ENCODE measurements at regions not wholly inside any gene's neighbourhood (a gene's known extent, or its start where the extent isn't known, plus 50 kb on each side); places are given as distances from the start of the nearest gene placed in this dataset.

GRCh38 chr20:58054780-58055373 is 173.6 kb downstream of the ANKRD60 start:
- H3K9me3 ChIP-seq (ENCODE audit: insufficient read depth, low read length): peaks cover 10% of the 10 kb centered on the region; the same call in 1 of the 2 replicates
- H4K20me1 ChIP-seq (ENCODE audit: insufficient read depth, low read length): no peaks in the 10 kb centered on the region
- no peak overlapping the region for H3K27ac ChIP-seq (ENCODE audit: low read length)
- H3K4me3 ChIP-seq (ENCODE audit: low read length): no peak overlapping the region
- H3K79me2 ChIP-seq (ENCODE audit: low read length): no peaks in the 10 kb centered on the region
- no peak overlapping the region for H3K4me2 ChIP-seq (ENCODE audit: low read length)
- no peaks in the 10 kb centered on the region for H3K36me3 ChIP-seq (replicated peaks; ENCODE audit: low read depth, low read length)
- no peak overlapping the region for H2AFZ ChIP-seq (ENCODE audit: low read depth, low read length)
- no peak for TF ChIP-seq EZH2phosphoT487 (IDR thresholded peaks at IDR 0.05; ENCODE audit: low read depth)
- TF ChIP-seq, protein P1, sequence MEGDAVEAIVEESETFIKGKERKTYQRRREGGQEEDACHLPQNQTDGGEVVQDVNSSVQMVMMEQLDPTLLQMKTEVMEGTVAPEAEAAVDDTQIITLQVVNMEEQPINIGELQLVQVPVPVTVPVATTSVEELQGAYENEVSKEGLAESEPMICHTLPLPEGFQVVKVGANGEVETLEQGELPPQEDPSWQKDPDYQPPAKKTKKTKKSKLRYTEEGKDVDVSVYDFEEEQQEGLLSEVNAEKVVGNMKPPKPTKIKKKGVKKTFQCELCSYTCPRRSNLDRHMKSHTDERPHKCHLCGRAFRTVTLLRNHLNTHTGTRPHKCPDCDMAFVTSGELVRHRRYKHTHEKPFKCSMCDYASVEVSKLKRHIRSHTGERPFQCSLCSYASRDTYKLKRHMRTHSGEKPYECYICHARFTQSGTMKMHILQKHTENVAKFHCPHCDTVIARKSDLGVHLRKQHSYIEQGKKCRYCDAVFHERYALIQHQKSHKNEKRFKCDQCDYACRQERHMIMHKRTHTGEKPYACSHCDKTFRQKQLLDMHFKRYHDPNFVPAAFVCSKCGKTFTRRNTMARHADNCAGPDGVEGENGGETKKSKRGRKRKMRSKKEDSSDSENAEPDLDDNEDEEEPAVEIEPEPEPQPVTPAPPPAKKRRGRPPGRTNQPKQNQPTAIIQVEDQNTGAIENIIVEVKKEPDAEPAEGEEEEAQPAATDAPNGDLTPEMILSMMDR (IDR thresholded peaks at IDR 0.05; ENCODE audit: low read depth, low read length): no peak
- H3K9ac ChIP-seq (ENCODE audit: low read length): no peak overlapping the region
- H3K27me3 ChIP-seq (ENCODE audit: low read depth, low read length): peaks cover 47% of the 10 kb centered on the region
- no peaks in the 10 kb centered on the region for H3K4me1 ChIP-seq (ENCODE audit: low read length)

DNA sequence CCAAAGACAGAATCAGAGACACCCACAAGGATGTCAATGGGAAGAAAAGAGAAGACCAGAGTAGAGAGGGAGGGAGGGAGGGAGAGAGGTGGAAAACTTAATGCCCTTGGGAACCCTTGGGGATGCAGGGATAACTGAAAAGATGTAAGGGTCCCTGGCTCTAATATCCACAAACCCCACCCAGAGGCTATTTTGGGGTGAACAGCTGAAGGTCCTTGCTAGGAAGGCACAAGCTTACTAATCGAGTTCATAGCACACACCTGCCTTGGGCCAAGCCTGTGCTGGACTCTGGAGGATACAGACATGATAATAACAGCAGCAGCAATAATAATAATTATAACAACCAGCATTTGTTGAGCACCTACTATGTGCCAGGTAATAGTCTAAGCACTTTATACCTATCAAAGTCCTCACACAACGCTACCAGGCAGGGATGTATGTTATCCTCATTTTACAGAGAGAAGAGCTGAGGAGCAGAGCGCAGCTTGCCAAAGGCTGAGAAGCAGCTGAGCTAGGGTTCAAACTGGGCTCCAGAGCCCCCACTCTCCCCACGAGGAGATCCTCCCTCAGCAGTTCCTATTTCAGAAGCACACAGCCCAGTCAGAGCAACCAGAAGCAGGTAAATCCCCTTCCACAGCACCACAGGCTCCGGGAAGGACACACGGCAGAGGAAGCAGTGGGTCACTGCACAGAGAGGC is 174.2 kb downstream of the ANKRD60 start:
- no peaks in the 10 kb centered on the region for H3K4me1 ChIP-seq (ENCODE audit: low read length)
- no peaks in the 10 kb centered on the region for H4K20me1 ChIP-seq (ENCODE audit: insufficient read depth, low read length)
- H3K36me3 ChIP-seq (replicated peaks; ENCODE audit: low read depth, low read length): no peaks in the 10 kb centered on the region
- no peaks in the 10 kb centered on the region for H3K79me2 ChIP-seq (ENCODE audit: low read length)
- no peak overlapping the region for H3K27ac ChIP-seq (ENCODE audit: low read length)
- H3K9me3 ChIP-seq (ENCODE audit: insufficient read depth, low read length): peaks cover 10% of the 10 kb centered on the region; the same call in 1 of the 2 replicates
- no peak for TF ChIP-seq EZH2phosphoT487 (IDR thresholded peaks at IDR 0.05; ENCODE audit: low read depth)
- TF ChIP-seq, protein P1 (IDR thresholded peaks at IDR 0.05; ENCODE audit: low read depth, low read length): no peak
- no peak overlapping the region for H3K9ac ChIP-seq (ENCODE audit: low read length)
- H3K4me2 ChIP-seq (ENCODE audit: low read length): no peak overlapping the region
- H3K4me3 ChIP-seq (ENCODE audit: low read length): no peak overlapping the region
- no peak overlapping the region for H2AFZ ChIP-seq (ENCODE audit: low read depth, low read length)
- peaks cover 49% of the 10 kb centered on the region for H3K27me3 ChIP-seq (ENCODE audit: low read depth, low read length)

DNA sequence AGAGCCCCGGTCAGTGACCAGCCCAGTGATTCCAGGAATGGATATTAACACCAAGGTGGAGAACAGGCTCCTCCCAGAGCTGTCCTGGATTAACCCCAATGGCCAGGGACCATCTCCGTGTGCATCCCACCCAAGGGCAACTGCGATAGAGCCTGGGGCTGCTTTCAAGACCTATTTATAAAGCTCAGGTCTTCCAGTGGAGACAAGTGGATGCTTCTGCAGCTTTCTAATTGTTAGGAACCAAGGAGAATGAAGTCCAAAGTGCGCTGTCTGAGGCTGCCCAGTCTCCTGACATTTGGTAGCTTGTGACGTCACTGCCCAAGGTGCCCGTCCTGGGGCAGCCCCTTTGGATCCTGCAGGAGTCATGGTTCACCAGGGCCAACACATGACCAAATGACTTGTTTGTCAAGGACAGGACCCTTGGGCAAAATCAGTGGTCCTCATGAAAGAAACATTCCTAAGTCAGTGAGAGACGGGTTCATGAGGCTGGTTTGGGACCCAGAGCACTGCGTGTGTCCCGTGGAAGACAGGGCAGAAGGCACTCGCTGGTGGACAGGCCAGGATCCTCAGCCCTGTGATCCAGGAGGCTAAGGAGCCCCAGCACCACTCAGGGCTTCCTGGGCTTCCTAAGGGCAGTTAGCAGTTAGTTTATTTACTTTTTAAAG is 174.9 kb downstream of the ANKRD60 start:
- H2AFZ ChIP-seq (ENCODE audit: low read depth, low read length): no peak overlapping the region
- no peaks in the 10 kb centered on the region for H3K36me3 ChIP-seq (replicated peaks; ENCODE audit: low read depth, low read length)
- no peak overlapping the region for H3K4me2 ChIP-seq (ENCODE audit: low read length)
- H4K20me1 ChIP-seq (ENCODE audit: insufficient read depth, low read length): no peaks in the 10 kb centered on the region
- H3K27me3 ChIP-seq (ENCODE audit: low read depth, low read length): peaks cover 50% of the 10 kb centered on the region
- peaks cover 10% of the 10 kb centered on the region; the same call in 1 of the 2 replicates for H3K9me3 ChIP-seq (ENCODE audit: insufficient read depth, low read length)
- no peak for TF ChIP-seq EZH2phosphoT487 (IDR thresholded peaks at IDR 0.05; ENCODE audit: low read depth)
- TF ChIP-seq, protein P1 (IDR thresholded peaks at IDR 0.05; ENCODE audit: low read depth, low read length): no peak
- H3K27ac ChIP-seq (ENCODE audit: low read length): no peak overlapping the region
- no peak overlapping the region for H3K9ac ChIP-seq (ENCODE audit: low read length)
- no peaks in the 10 kb centered on the region for H3K79me2 ChIP-seq (ENCODE audit: low read length)
- no peak overlapping the region for H3K4me3 ChIP-seq (ENCODE audit: low read length)
- H3K4me1 ChIP-seq (ENCODE audit: low read length): no peaks in the 10 kb centered on the region

DNA sequence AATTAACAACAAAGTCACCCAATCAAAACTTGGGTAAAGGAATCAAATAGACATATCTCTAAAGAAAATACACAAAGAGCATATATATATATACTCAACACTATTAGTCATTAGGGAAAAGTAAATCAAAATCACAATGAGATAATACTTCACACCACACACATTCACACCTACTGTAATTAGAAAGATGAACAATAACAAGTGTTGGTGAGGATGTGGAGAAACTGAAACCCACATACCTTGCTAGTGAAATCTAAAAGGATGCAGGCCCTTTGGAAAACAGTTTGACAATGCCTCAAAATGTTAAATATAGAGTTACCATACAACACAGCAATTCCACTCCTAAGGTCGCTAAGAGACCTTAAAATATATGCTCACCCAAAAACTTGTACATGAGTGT is 177.1 kb downstream of the ANKRD60 start:
- Histone ChIP-seq H3K27me3 (ENCODE audit: low read depth, low read length) (peaks cover 49% of the 10 kb centered on the region), H3K9ac (ENCODE audit: low read length) (no peak overlapping the region), H3K4me3 (ENCODE audit: low read length) (no peak overlapping the region), H4K20me1 (ENCODE audit: insufficient read depth, low read length) (no peaks in the 10 kb centered on the region), H3K27ac (ENCODE audit: low read length) (no peak overlapping the region), H3K9me3 (ENCODE audit: insufficient read depth, low read length) (peaks cover 10% of the 10 kb centered on the region; the same call in 1 of the 2 replicates), H3K4me2 (ENCODE audit: low read length) (no peak overlapping the region), H3K79me2 (ENCODE audit: low read length) (no peaks in the 10 kb centered on the region), H3K4me1 (ENCODE audit: low read length) (no peaks in the 10 kb centered on the region), H2AFZ (ENCODE audit: low read depth, low read length) (no peak overlapping the region), H3K36me3 (replicated peaks; ENCODE audit: low read depth, low read length) (no peaks in the 10 kb centered on the region)
- no peak for TF ChIP-seq EZH2phosphoT487 (IDR thresholded peaks at IDR 0.05; ENCODE audit: low read depth)
- TF ChIP-seq, protein P1 (IDR thresholded peaks at IDR 0.05; ENCODE audit: low read depth, low read length): no peak
